MM.1S (cell line): ENCODE measurements at regions not wholly inside any gene's neighbourhood (a gene's known extent, or its start where the extent isn't known, plus 50 kb on each side); places are given as distances from the start of the nearest gene placed in this dataset.

Experiments used
- CTCF ChIP-seq: fragments of 300-600 bp; sonication (generic); IDR thresholded peaks from 2 replicates; pipeline ENCODE4 v1.5.1; 2016; ENCODE audit warnings: antibody characterized with exemption, low read length, mixed read lengths
- EZH2 ChIP-seq: fragments of 300-600 bp; sonication (generic); optimal IDR thresholded peaks from 2 replicates; pipeline ENCODE3; 2017; ENCODE audit warnings: low read depth, mild to moderate bottlenecking, antibody characterized with exemption, low read length, mixed read lengths
- EZH2phosphoT487 ChIP-seq: fragments of 300-600 bp; sonication (generic); IDR thresholded peaks from 2 replicates; pipeline ENCODE4 v1.6.1; 2018; ENCODE audit warnings: antibody characterized with exemption, low read length

- TF ChIP-seq CTCF (no peak), EZH2 (no peak), EZH2phosphoT487 (no peak)
Measured at GRCh38 chr4:24279911-24280375, 304.4 kb downstream of the DHX15 start.
